ENCODE measurements at regions not wholly inside any gene's neighbourhood (a gene's known extent, or its start where the extent isn't known, plus 50 kb on each side); places are given as distances from the start of the nearest gene placed in this dataset.

DNA sequence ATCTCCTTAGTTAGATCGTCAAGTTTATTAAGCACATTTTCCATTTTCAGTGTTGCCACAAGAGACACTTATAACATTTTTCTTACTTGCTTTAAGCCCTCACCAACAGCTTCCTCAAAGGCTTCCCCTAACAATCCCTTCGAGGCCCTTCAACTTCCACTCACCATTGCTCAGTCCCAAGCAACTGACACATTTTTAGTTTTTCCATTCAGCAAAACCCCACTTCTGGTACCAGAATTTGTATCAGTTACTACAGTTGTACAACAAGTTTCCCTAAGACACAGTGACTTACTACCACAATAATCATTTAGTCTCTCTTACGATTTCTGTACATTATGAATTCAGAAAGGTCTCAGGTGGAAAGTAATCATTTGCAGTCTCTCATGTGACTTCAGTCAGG, 276.8 kb upstream of the PKN2 start (continued):
- TF ChIP-seq, protein P1, sequence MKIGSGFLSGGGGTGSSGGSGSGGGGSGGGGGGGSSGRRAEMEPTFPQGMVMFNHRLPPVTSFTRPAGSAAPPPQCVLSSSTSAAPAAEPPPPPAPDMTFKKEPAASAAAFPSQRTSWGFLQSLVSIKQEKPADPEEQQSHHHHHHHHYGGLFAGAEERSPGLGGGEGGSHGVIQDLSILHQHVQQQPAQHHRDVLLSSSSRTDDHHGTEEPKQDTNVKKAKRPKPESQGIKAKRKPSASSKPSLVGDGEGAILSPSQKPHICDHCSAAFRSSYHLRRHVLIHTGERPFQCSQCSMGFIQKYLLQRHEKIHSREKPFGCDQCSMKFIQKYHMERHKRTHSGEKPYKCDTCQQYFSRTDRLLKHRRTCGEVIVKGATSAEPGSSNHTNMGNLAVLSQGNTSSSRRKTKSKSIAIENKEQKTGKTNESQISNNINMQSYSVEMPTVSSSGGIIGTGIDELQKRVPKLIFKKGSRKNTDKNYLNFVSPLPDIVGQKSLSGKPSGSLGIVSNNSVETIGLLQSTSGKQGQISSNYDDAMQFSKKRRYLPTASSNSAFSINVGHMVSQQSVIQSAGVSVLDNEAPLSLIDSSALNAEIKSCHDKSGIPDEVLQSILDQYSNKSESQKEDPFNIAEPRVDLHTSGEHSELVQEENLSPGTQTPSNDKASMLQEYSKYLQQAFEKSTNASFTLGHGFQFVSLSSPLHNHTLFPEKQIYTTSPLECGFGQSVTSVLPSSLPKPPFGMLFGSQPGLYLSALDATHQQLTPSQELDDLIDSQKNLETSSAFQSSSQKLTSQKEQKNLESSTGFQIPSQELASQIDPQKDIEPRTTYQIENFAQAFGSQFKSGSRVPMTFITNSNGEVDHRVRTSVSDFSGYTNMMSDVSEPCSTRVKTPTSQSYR (CRISPR knock-in tag; IDR thresholded peaks at IDR 0.05), result no peak

DNA sequence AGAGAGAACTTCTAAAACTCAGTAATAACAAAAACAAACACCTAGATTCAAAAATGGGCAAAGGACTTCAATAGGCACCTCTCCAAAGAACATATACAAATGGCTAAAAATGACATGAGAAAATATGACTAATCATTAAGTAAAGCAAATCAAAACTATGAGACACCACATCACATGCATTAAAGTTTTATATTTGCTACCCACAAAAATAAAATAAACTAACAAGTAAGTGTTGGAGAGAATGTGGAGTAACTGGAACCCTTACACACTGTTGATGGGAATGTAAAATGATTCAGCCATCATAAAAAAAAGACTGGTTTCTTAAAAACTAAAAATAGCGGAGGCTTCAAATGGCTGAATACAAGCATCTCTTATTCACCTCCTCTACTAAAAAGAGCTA, 262.1 kb upstream of the PKN2 start:
- ChIA-PET POLR2A (no interaction called here), CTCF (no interaction called here)
- DNase-seq (ENCODE audit: low spot score) (no peak), ATAC-seq (no peak)
- no peak overlapping the region for H3K27ac Mint-ChIP-seq
- TF ChIP-seq FOXJ3 (CRISPR knock-in tag; IDR thresholded peaks at IDR 0.05; ENCODE audit: borderline replicate concordance) (no peak), TEAD4 (CRISPR knock-in tag; IDR thresholded peaks at IDR 0.05) (no peak), FOXK1 (CRISPR knock-in tag; IDR thresholded peaks at IDR 0.05) (no peak), PRRX2 (CRISPR knock-in tag; IDR thresholded peaks at IDR 0.05) (no peak)
- TF ChIP-seq, protein P2, sequence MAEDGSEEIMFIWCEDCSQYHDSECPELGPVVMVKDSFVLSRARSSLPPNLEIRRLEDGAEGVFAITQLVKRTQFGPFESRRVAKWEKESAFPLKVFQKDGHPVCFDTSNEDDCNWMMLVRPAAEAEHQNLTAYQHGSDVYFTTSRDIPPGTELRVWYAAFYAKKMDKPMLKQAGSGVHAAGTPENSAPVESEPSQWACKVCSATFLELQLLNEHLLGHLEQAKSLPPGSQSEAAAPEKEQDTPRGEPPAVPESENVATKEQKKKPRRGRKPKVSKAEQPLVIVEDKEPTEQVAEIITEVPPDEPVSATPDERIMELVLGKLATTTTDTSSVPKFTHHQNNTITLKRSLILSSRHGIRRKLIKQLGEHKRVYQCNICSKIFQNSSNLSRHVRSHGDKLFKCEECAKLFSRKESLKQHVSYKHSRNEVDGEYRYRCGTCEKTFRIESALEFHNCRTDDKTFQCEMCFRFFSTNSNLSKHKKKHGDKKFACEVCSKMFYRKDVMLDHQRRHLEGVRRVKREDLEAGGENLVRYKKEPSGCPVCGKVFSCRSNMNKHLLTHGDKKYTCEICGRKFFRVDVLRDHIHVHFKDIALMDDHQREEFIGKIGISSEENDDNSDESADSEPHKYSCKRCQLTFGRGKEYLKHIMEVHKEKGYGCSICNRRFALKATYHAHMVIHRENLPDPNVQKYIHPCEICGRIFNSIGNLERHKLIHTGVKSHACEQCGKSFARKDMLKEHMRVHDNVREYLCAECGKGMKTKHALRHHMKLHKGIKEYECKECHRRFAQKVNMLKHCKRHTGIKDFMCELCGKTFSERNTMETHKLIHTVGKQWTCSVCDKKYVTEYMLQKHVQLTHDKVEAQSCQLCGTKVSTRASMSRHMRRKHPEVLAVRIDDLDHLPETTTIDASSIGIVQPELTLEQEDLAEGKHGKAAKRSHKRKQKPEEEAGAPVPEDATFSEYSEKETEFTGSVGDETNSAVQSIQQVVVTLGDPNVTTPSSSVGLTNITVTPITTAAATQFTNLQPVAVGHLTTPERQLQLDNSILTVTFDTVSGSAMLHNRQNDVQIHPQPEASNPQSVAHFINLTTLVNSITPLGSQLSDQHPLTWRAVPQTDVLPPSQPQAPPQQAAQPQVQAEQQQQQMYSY (CRISPR knock-in tag; IDR thresholded peaks at IDR 0.05), result no peak
- TF ChIP-seq, protein P3, sequence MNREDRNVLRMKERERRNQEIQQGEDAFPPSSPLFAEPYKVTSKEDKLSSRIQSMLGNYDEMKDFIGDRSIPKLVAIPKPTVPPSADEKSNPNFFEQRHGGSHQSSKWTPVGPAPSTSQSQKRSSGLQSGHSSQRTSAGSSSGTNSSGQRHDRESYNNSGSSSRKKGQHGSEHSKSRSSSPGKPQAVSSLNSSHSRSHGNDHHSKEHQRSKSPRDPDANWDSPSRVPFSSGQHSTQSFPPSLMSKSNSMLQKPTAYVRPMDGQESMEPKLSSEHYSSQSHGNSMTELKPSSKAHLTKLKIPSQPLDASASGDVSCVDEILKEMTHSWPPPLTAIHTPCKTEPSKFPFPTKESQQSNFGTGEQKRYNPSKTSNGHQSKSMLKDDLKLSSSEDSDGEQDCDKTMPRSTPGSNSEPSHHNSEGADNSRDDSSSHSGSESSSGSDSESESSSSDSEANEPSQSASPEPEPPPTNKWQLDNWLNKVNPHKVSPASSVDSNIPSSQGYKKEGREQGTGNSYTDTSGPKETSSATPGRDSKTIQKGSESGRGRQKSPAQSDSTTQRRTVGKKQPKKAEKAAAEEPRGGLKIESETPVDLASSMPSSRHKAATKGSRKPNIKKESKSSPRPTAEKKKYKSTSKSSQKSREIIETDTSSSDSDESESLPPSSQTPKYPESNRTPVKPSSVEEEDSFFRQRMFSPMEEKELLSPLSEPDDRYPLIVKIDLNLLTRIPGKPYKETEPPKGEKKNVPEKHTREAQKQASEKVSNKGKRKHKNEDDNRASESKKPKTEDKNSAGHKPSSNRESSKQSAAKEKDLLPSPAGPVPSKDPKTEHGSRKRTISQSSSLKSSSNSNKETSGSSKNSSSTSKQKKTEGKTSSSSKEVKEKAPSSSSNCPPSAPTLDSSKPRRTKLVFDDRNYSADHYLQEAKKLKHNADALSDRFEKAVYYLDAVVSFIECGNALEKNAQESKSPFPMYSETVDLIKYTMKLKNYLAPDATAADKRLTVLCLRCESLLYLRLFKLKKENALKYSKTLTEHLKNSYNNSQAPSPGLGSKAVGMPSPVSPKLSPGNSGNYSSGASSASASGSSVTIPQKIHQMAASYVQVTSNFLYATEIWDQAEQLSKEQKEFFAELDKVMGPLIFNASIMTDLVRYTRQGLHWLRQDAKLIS (CRISPR knock-in tag; IDR thresholded peaks at IDR 0.05; ENCODE audit: borderline replicate concordance), result no peak
- H3K4me1 Mint-ChIP-seq, result peaks cover 8% of the 10 kb centered on the region
- no peak overlapping the region for H3K4me3 Mint-ChIP-seq
- no peaks in the 10 kb centered on the region for H3K27me3 Mint-ChIP-seq (ENCODE audit: low read depth)
- H3K9me3 Mint-ChIP-seq, result peaks cover 49% of the 10 kb centered on the region
- peaks cover 9% of the 10 kb centered on the region for H3K36me3 Mint-ChIP-seq

DNA sequence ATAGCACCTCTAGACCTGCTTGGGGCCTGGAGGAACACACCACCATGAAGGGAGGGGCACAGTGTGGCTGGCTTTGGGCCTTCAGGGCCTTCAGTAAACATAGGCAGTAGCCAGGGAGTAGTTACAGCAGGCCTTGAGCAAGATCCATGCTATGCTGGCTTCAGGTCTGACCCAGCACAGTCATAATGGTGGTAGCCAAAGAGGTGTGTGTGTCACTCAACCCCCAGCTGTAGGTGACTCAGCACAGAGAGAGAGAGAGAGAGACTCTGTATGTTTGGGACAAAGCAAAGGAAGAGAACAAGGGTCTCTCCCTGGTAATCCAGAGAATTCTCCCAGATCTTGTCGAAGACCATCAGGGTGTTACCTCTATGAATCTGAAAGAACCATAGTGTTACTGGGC, 250.5 kb upstream of the PKN2 start:
- Mint-ChIP-seq H3K4me3 (no peak overlapping the region), H3K36me3 (no peaks in the 10 kb centered on the region), H3K27me3 (ENCODE audit: low read depth) (no peaks in the 10 kb centered on the region; the same call in 1 of the 2 replicates), H3K27ac (no peak overlapping the region), H3K9me3 (peaks cover 32% of the 10 kb centered on the region), H3K4me1 (no peaks in the 10 kb centered on the region)
- POLR2A ChIA-PET, result no interaction called here
- DNase-seq (ENCODE audit: low spot score) (no peak), ATAC-seq (0 out of 2 replicates have a peak, but pooled peaks have one; percentile 18)
- CTCF ChIA-PET, result interaction anchor here (0.7 to 1.3 kb wide), 2 partner anchors 253 to 339 kb away, joined by 3 to 7 read pairs; no protein-coding TSS in a partner anchor
- no peak for TF ChIP-seq CREM (CRISPR knock-in tag; IDR thresholded peaks at IDR 0.05)
- TF ChIP-seq, protein P4, sequence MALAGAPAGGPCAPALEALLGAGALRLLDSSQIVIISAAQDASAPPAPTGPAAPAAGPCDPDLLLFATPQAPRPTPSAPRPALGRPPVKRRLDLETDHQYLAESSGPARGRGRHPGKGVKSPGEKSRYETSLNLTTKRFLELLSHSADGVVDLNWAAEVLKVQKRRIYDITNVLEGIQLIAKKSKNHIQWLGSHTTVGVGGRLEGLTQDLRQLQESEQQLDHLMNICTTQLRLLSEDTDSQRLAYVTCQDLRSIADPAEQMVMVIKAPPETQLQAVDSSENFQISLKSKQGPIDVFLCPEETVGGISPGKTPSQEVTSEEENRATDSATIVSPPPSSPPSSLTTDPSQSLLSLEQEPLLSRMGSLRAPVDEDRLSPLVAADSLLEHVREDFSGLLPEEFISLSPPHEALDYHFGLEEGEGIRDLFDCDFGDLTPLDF (CRISPR knock-in tag; IDR thresholded peaks at IDR 0.05), result no peak
